BLaER1 treated with 17β-estradiol and CSF1 and Interleukin-3, amounts not matched to agents 10 nM and 100 nM (cell line): ENCODE measurements at regions not wholly inside any gene's neighbourhood (a gene's known extent, or its start where the extent isn't known, plus 50 kb on each side); places are given as distances from the start of the nearest gene placed in this dataset.

ENCODE experiments used
- H3K27ac ChIP-seq, 11 experiments: shearing (Covaris generic); formaldehyde crosslinking; 2 replicates each; pipeline ENCODE4 v1.8.1; 2022
- H3K27me3 ChIP-seq, 11 experiments: shearing (Covaris generic); formaldehyde crosslinking; 2 replicates each; pipeline ENCODE4 v1.8.1; 2022
- H3K36me3 ChIP-seq, 11 experiments: shearing (Covaris generic); formaldehyde crosslinking; 2 replicates each; pipeline ENCODE4 v1.8.1; 2022
- H3K4me1 ChIP-seq, 10 experiments: shearing (Covaris generic); formaldehyde crosslinking; 2 replicates each; pipeline ENCODE4 v1.8.1; 2022
- H3K4me2 ChIP-seq, 11 experiments: shearing (Covaris generic); formaldehyde crosslinking; 2 replicates each; pipeline ENCODE4 v1.8.1; 2022
- H3K4me3 ChIP-seq, 10 experiments: shearing (Covaris generic); formaldehyde crosslinking; 2 replicates each; pipeline ENCODE4 v1.8.1; 2022
- H3K9ac ChIP-seq, 11 experiments: shearing (Covaris generic); formaldehyde crosslinking; 2 replicates each; pipeline ENCODE4 v1.8.1; 2022
- H3K9me3 ChIP-seq, 11 experiments: shearing (Covaris generic); formaldehyde crosslinking; replicated peaks in 1 of 11; 2 replicates each; pipeline ENCODE4 v1.8.1; 2022
- H4K20me1 ChIP-seq, 11 experiments: shearing (Covaris generic); formaldehyde crosslinking; 2 replicates each; pipeline ENCODE4 v1.8.1; 2022
- Cebpa-rat ChIP-seq, 11 experiments: shearing (Covaris generic); IDR thresholded peaks; 2 replicates each; pipeline ENCODE4 v1.8.1; 2022

GRCh38 chr9:24939109-24939850 lies 393.6 kb upstream of the IZUMO3 start:
- H3K9ac ChIP-seq = no peak overlapping the region
- H3K36me3 ChIP-seq = no peaks in the 10 kb centered on the region
- no peak overlapping the region for H3K4me3 ChIP-seq
- no peaks in the 10 kb centered on the region for H3K27me3 ChIP-seq
- no peak overlapping the region for H3K4me2 ChIP-seq
- no peaks in the 10 kb centered on the region for H3K9me3 ChIP-seq
- peaks cover 0 to 6% (median 0%) of the 10 kb centered on the region in 10 experiments; a peak in 5 of 20 replicates for H3K4me1 ChIP-seq
- no peak for TF ChIP-seq Cebpa-rat (IDR thresholded peaks at IDR 0.05)
- no peak overlapping the region for H3K27ac ChIP-seq
- no peaks in the 10 kb centered on the region for H4K20me1 ChIP-seq

DNA sequence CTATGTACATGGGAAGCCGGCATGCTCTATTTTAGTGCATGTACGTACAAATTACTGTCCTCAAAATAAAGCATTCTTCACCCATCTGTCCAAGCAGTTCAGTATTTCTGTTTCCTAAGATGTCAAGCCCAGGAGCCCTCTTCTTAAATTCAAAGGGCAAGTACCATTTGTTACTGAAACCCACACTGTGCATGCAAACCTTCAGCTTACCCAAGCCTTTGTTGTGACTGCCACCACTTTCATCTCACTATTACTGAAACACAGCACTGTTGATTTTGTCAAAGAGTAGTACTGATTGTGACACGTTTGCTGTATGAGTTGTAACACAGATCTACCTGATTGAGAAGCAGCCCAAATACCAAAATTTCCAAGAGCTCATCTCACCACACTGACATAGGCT lies 390.4 kb upstream of the IZUMO3 start:
- H3K4me2 ChIP-seq = no peak overlapping the region

GRCh38 chr9:24932785-24933184 lies 387.1 kb upstream of the IZUMO3 start:
- Histone ChIP-seq H3K4me1 (peaks cover 3 to 36% (median 21%) of the 10 kb centered on the region in 10 experiments; a peak in 15 of 20 replicates), H3K27me3 (no peaks in the 10 kb centered on the region), H3K4me3 (peak overlapping the region in 1 of 10 experiments; percentile 31; a peak in 1 of 20 replicates), H3K36me3 (no peaks in the 10 kb centered on the region), H3K9me3 (no peaks in the 10 kb centered on the region), H3K4me2 (peak overlapping the region in 9 of 11 experiments; percentile 17 to 63 (median 29); a peak in 13 of 22 replicates), H3K27ac (peak overlapping the region in 2 of 11 experiments; percentile 39 to 40; a peak in 3 of 22 replicates), H4K20me1 (no peaks in the 10 kb centered on the region), H3K9ac (no peak overlapping the region)
- TF ChIP-seq Cebpa-rat (IDR thresholded peaks at IDR 0.05) = no peak

More for the DNA sequence above, 390.4 kb upstream of the IZUMO3 start:
- Histone ChIP-seq H3K9ac (no peak overlapping the region), H3K4me3 (no peak overlapping the region), H3K27ac (no peak overlapping the region), H3K9me3 (no peaks in the 10 kb centered on the region), H3K27me3 (no peaks in the 10 kb centered on the region), H3K4me1 (peaks cover 3 to 36% (median 18%) of the 10 kb centered on the region in 10 experiments; a peak in 15 of 20 replicates), H3K36me3 (no peaks in the 10 kb centered on the region), H4K20me1 (no peaks in the 10 kb centered on the region)
- no peak for TF ChIP-seq Cebpa-rat (IDR thresholded peaks at IDR 0.05)

DNA sequence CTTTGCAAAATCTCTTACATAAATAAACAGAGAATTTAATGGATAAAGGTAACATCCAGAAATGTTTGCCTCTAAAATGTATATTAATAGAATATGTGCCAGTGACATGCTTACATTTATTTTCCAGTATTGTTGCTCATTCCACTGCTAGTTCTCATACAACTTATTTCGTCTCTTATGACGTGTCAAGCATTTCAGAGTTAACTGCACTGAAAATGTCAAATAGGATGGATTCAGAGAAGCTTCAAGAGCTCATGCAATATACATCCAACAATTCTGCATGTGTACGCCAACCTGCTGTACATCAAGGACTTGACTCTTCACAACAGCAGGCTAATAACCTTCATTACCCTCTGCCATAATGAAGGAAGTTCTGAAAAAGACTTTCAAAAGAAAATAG lies 386.2 kb upstream of the IZUMO3 start:
- H3K36me3 ChIP-seq = no peaks in the 10 kb centered on the region
- H3K4me1 ChIP-seq = peaks cover 3 to 36% (median 21%) of the 10 kb centered on the region in 10 experiments; a peak in 15 of 20 replicates
- no peaks in the 10 kb centered on the region for H3K9me3 ChIP-seq
- peak overlapping the region in 3 of 11 experiments; percentile 9 to 40 (median 39); a peak in 3 of 22 replicates for H3K27ac ChIP-seq
- no peaks in the 10 kb centered on the region for H4K20me1 ChIP-seq
- peak overlapping the region in 6 of 11 experiments; percentile 16 to 40 (median 28); a peak in 10 of 22 replicates for H3K4me2 ChIP-seq
- H3K27me3 ChIP-seq = no peaks in the 10 kb centered on the region
- TF ChIP-seq Cebpa-rat (IDR thresholded peaks at IDR 0.05) = no peak
- no peak overlapping the region for H3K4me3 ChIP-seq
- no peak overlapping the region for H3K9ac ChIP-seq

- no peak overlapping the region for H3K9ac ChIP-seq
- H3K9me3 ChIP-seq = no peaks in the 10 kb centered on the region
- H4K20me1 ChIP-seq = no peaks in the 10 kb centered on the region
- no peaks in the 10 kb centered on the region for H3K36me3 ChIP-seq
- no peak for TF ChIP-seq Cebpa-rat (IDR thresholded peaks at IDR 0.05)
- no peaks in the 10 kb centered on the region for H3K4me1 ChIP-seq
- H3K4me2 ChIP-seq = no peak overlapping the region
- no peak overlapping the region for H3K27ac ChIP-seq
- H3K27me3 ChIP-seq = no peaks in the 10 kb centered on the region
- H3K4me3 ChIP-seq = no peak overlapping the region
Observed at GRCh38 chr9:24912767-24913166, 367.1 kb upstream of the IZUMO3 start.

DNA sequence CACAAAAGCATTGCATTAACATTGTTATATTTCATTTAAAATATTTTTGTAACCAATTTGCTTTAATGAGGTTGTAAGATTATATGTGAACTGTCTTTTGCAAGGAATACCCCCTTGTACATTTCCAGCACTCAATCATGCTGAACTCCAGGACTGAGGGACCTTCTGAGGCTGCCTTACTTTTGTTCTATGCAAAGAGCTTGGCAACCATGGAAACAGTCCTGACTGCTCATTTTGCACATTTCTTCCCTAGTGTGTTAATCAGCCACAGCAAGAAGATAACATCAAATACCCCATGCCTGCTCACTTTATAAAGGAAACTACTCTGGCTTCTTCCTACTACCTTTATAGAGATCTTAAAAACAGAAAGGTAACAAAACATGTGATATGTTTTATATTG lies 355.6 kb upstream of the IZUMO3 start:
- Histone ChIP-seq H3K9ac (no peak overlapping the region), H3K27me3 (no peaks in the 10 kb centered on the region), H3K4me2 (no peak overlapping the region), H3K4me1 (no peaks in the 10 kb centered on the region), H3K36me3 (no peaks in the 10 kb centered on the region), H4K20me1 (no peaks in the 10 kb centered on the region), H3K4me3 (no peak overlapping the region), H3K9me3 (no peaks in the 10 kb centered on the region), H3K27ac (no peak overlapping the region)
- no peak for TF ChIP-seq Cebpa-rat (IDR thresholded peaks at IDR 0.05)

GRCh38 chr9:24900179-24900578 lies 354.5 kb upstream of the IZUMO3 start:
- H3K4me3 ChIP-seq = no peak overlapping the region
- H3K27me3 ChIP-seq = no peaks in the 10 kb centered on the region
- no peak overlapping the region for H3K27ac ChIP-seq
- no peak for TF ChIP-seq Cebpa-rat (IDR thresholded peaks at IDR 0.05)
- no peak overlapping the region for H3K4me2 ChIP-seq
- no peaks in the 10 kb centered on the region for H3K9me3 ChIP-seq
- H3K9ac ChIP-seq = no peak overlapping the region
- H4K20me1 ChIP-seq = no peaks in the 10 kb centered on the region
- H3K4me1 ChIP-seq = no peaks in the 10 kb centered on the region
- H3K36me3 ChIP-seq = no peaks in the 10 kb centered on the region

GRCh38 chr9:24899463-24899862 lies 353.8 kb upstream of the IZUMO3 start:
- Histone ChIP-seq H3K36me3 (no peaks in the 10 kb centered on the region), H3K4me2 (0 out of 22 replicates have a peak overlapping the region, but pooled peaks of 1 of the 11 experiments have one; percentile 7), H3K9me3 (no peaks in the 10 kb centered on the region), H4K20me1 (no peaks in the 10 kb centered on the region), H3K4me1 (no peaks in the 10 kb centered on the region), H3K4me3 (no peak overlapping the region), H3K9ac (no peak overlapping the region), H3K27me3 (no peaks in the 10 kb centered on the region), H3K27ac (no peak overlapping the region)
- no peak for TF ChIP-seq Cebpa-rat (IDR thresholded peaks at IDR 0.05)

DNA sequence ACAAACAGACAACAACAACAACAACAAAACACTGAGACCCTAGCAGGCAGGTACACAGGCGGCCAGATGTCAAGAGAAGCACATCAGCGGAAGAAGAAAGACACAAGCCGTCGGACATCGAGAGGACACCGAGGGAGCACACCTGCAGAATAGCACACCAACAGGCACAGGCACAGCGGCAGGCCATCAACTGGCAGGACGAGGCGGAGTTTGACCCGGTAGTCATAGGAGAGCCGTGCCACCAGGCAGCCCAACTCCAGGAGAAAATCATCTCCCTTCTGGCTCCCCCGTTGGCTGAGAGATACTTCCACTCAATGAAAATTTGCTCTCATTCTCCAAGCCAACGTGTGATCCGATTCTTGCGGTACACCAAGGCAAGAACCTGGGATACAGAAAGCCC lies 352.1 kb upstream of the IZUMO3 start:
- H3K9ac ChIP-seq = no peak overlapping the region
- no peak overlapping the region for H3K4me3 ChIP-seq
- no peak for TF ChIP-seq Cebpa-rat (IDR thresholded peaks at IDR 0.05)
- H3K4me1 ChIP-seq = no peaks in the 10 kb centered on the region
- no peaks in the 10 kb centered on the region for H3K9me3 ChIP-seq
- no peaks in the 10 kb centered on the region for H3K36me3 ChIP-seq
- H4K20me1 ChIP-seq = no peaks in the 10 kb centered on the region
- no peak overlapping the region for H3K4me2 ChIP-seq
- H3K27ac ChIP-seq = no peak overlapping the region
- H3K27me3 ChIP-seq = no peaks in the 10 kb centered on the region

GRCh38 chr9:24881361-24881760 lies 335.7 kb upstream of the IZUMO3 start:
- Histone ChIP-seq H3K9ac (no peak overlapping the region), H3K4me3 (no peak overlapping the region), H4K20me1 (no peaks in the 10 kb centered on the region), H3K4me2 (no peak overlapping the region), H3K27me3 (no peaks in the 10 kb centered on the region), H3K9me3 (no peaks in the 10 kb centered on the region), H3K4me1 (no peaks in the 10 kb centered on the region), H3K36me3 (no peaks in the 10 kb centered on the region), H3K27ac (no peak overlapping the region)
- no peak for TF ChIP-seq Cebpa-rat (IDR thresholded peaks at IDR 0.05)
